22Rv1 (cell line): ENCODE measurements at regions not wholly inside any gene's neighbourhood (a gene's known extent, or its start where the extent isn't known, plus 50 kb on each side); places are given as distances from the start of the nearest gene placed in this dataset.

Source experiments
- ZFX ChIP-seq: fragments of 450-650 bp; IDR thresholded peaks from 2 replicates; pipeline ENCODE4 v1.6.1; 2017; ENCODE audit warnings: antibody characterized with exemption, borderline replicate concordance
- TF ChIP-seq, protein P1 (sequence below): fragments of 450-650 bp; IDR thresholded peaks from 2 replicates; pipeline ENCODE4 v1.5.1; 2017; ENCODE audit warnings: mild to moderate bottlenecking

DNA sequence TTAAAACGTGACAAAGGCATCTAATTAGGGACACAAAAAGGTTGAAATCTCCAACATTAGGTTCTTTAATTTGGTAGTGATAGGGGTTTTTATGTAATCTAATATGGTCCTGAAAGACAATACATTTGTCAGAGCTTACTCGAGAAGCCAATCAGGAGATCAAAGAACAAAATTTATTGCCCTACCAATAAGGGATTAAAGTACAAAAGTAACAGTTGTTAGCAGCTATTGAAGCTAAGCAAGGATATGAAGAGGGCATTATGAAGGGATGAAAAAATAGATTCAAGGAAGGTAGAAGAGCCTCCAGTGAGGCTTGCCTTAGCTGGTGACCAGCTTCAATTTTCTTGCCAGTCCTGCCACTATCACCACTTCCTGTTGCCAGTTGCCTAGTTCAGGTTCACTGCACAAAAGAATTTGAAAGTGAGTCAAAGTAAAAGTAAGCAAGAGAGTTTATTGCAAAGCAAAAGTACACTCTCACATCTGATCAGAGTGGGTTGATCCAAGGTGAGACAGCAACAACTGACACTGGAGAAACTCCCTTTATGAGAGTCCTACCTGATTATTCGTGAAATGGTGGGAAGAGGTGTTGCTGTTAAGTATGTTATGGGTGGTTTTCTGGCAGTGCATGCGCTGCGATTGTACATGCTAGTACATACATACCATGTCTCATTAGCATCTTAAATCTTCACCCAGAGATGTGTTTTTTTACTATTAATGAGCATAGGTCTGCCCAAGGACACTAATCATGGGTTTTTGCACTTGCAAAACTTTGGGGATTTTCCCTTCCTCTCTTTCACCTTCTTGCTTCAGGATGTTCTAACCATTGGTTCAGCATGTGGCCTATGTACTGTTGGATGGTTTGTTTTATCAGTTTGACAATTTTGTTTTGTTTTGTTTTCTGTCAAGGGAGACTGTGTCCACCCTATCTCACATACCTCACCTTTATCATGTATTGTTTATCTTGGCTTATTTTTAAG is 263.2 kb upstream of the ITM2A start:
- TF ChIP-seq, protein P1, sequence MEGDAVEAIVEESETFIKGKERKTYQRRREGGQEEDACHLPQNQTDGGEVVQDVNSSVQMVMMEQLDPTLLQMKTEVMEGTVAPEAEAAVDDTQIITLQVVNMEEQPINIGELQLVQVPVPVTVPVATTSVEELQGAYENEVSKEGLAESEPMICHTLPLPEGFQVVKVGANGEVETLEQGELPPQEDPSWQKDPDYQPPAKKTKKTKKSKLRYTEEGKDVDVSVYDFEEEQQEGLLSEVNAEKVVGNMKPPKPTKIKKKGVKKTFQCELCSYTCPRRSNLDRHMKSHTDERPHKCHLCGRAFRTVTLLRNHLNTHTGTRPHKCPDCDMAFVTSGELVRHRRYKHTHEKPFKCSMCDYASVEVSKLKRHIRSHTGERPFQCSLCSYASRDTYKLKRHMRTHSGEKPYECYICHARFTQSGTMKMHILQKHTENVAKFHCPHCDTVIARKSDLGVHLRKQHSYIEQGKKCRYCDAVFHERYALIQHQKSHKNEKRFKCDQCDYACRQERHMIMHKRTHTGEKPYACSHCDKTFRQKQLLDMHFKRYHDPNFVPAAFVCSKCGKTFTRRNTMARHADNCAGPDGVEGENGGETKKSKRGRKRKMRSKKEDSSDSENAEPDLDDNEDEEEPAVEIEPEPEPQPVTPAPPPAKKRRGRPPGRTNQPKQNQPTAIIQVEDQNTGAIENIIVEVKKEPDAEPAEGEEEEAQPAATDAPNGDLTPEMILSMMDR: no peak
- TF ChIP-seq ZFX: no peak
